WTC11 (cell line): ENCODE measurements at regions not wholly inside any gene's neighbourhood (a gene's known extent, or its start where the extent isn't known, plus 50 kb on each side); places are given as distances from the start of the nearest gene placed in this dataset.

Source experiments
- ATAC-seq: fragments of 200-7000 bp; cut with Tn5 transposase; 2 replicates; pipeline ENCODE4 v1.10.0; 2021; ENCODE audit warnings: mild to moderate bottlenecking, moderate library complexity
- CTCF ChIA-PET: fragments of 300-600 bp; sonication (Branson Sonifier 250); formaldehyde crosslinking; loops from one replicate; lab custom pipeline; 2021; ENCODE audit warnings: antibody characterized with exemption; lab: Charles Lee
- POLR2A ChIA-PET: fragments of 350-600 bp; sonication (Branson Sonifier 250); formaldehyde crosslinking; loops from one replicate; lab custom pipeline; 2021; ENCODE audit warnings: antibody characterized with exemption; lab: Charles Lee
- DNase-seq: peaks from one replicate; pipeline ENCODE4 v3.0.0; 2021; ENCODE audit warnings: low spot score
- H3K27ac Mint-ChIP-seq: 2 replicates; pipeline ENCODE4 v1.8.0; 2021; ENCODE audit warnings: mixed read lengths
- H3K27me3 Mint-ChIP-seq: 2 replicates; pipeline ENCODE4 v1.8.0; 2021; ENCODE audit warnings: low read depth, mild to moderate bottlenecking, moderate library complexity, mixed read lengths
- H3K36me3 Mint-ChIP-seq: 2 replicates; pipeline ENCODE4 v1.8.0; 2021; ENCODE audit warnings: mixed read lengths
- H3K4me1 Mint-ChIP-seq: 2 replicates; pipeline ENCODE4 v1.8.0; 2022; ENCODE audit warnings: mixed read lengths
- H3K4me3 Mint-ChIP-seq: 2 replicates; pipeline ENCODE4 v1.8.0; 2021; ENCODE audit warnings: mild to moderate bottlenecking, moderate library complexity, mixed read lengths
- H3K9me3 Mint-ChIP-seq: 2 replicates; pipeline ENCODE4 v1.8.0; 2021; ENCODE audit warnings: mixed read lengths
- CREB1 ChIP-seq: sonication (generic); formaldehyde crosslinking; IDR thresholded peaks from 2 replicates; pipeline ENCODE4 v1.8.0; 2023; ENCODE audit warnings: mild to moderate bottlenecking, missing genetic modification reagents
- GABPB1 ChIP-seq: sonication (generic); formaldehyde crosslinking; IDR thresholded peaks from 2 replicates; pipeline ENCODE4 v1.8.1; 2023; ENCODE audit warnings: mild to moderate bottlenecking, missing genetic modification reagents
- HMGA2 ChIP-seq: fragments of 250-450 bp; sonication (Bioruptor Pico); IDR thresholded peaks from 2 replicates; pipeline ENCODE4 v1.4.0; 2021; ENCODE audit warnings: mild to moderate bottlenecking, moderate library complexity
- JUN ChIP-seq: sonication (generic); formaldehyde crosslinking; IDR thresholded peaks from 2 replicates; pipeline ENCODE4 v1.8.0; 2023; ENCODE audit warnings: mild to moderate bottlenecking, missing genetic modification reagents
- MXD4 ChIP-seq: fragments of 250-450 bp; sonication (Bioruptor Pico); IDR thresholded peaks from 2 replicates; pipeline ENCODE4 v1.8.0; 2021; ENCODE audit warnings: mild to moderate bottlenecking, moderate library complexity, borderline replicate concordance
- NFE2L1 ChIP-seq: sonication (generic); formaldehyde crosslinking; IDR thresholded peaks from 2 replicates; pipeline ENCODE4 v1.8.1; 2023; ENCODE audit warnings: missing genetic modification reagents
- NR1H2 ChIP-seq: sonication (generic); formaldehyde crosslinking; IDR thresholded peaks from 2 replicates; pipeline ENCODE4 v1.9.0; 2021; ENCODE audit warnings: mild to moderate bottlenecking, moderate library complexity, missing genetic modification reagents
- RORB ChIP-seq: fragments of 250-450 bp; sonication (Bioruptor Pico); IDR thresholded peaks from 2 replicates; pipeline ENCODE4 v1.9.0; 2021; ENCODE audit warnings: mild to moderate bottlenecking
- TP53 ChIP-seq: sonication (generic); formaldehyde crosslinking; IDR thresholded peaks from 2 replicates; pipeline ENCODE4 v1.8.1; 2023; ENCODE audit warnings: mild to moderate bottlenecking, missing genetic modification reagents
- ZNF219 ChIP-seq: sonication (generic); formaldehyde crosslinking; IDR thresholded peaks from 2 replicates; pipeline ENCODE4 v1.8.0; 2023; ENCODE audit warnings: missing genetic modification reagents, mild to moderate bottlenecking, borderline replicate concordance
- ZNF263 ChIP-seq: sonication (generic); formaldehyde crosslinking; IDR thresholded peaks from 2 replicates; pipeline ENCODE4 v1.8.1; 2022; ENCODE audit warnings: low read depth, mild to moderate bottlenecking, moderate library complexity, missing genetic modification reagents
- TF ChIP-seq, protein P1 (sequence below): fragments of 200-600 bp; IDR thresholded peaks from 2 replicates; pipeline ENCODE4 v1.8.0; 2022; ENCODE audit warnings: antibody characterized with exemption
- TF ChIP-seq, protein P2 (sequence below): sonication (generic); formaldehyde crosslinking; IDR thresholded peaks from 2 replicates; pipeline ENCODE4 v1.8.1; 2022; ENCODE audit warnings: missing genetic modification reagents, borderline replicate concordance
- TF ChIP-seq, protein P3 (sequence below): fragments of 250-450 bp; sonication (Bioruptor Pico); IDR thresholded peaks from 2 replicates; pipeline ENCODE4 v1.9.0; 2021; ENCODE audit warnings: mild to moderate bottlenecking, borderline replicate concordance
- TF ChIP-seq, protein P4 (sequence below): sonication (generic); formaldehyde crosslinking; IDR thresholded peaks from 2 replicates; pipeline ENCODE4 v1.8.1; 2023; ENCODE audit warnings: mild to moderate bottlenecking, missing genetic modification reagents
- TF ChIP-seq, protein P5 (sequence below): sonication (generic); formaldehyde crosslinking; IDR thresholded peaks from 2 replicates; pipeline ENCODE4 v1.8.1; 2023; ENCODE audit warnings: mild to moderate bottlenecking, moderate library complexity, missing genetic modification reagents

DNA sequence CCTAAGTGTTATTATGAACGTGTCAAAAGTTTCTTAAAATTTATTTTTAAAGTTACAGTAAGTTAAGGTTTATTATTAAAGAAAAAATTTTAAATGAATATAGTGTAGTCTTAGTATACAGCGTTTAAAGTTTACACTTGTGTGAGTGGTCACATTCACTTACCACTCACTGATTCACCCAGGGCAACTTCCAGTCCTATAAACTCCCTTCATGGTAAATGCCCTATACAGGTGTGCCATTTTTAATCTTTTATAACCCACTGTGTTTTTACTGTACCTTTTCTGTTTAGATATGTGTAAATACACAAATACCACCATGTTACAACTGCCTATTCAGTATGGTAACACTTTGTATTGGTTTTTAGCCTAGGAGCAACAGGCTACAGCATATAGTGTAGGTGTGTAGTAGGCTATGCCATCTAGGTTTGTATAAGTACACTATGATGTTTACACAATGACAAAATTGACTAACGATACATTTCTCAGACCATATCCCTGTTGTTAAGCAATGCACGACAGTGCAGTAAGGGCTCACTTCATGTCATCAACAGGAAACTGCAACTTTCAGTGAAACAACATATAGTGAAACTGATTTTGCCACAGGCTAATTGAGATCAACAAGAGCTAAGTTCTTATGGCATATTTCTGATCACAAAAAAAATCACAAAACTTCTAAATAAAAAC is 112.0 kb upstream of the TMCC3 start:
- H3K36me3 Mint-ChIP-seq = no peaks in the 10 kb centered on the region
- no peak for DNase-seq
- H3K4me3 Mint-ChIP-seq = no peak overlapping the region
- CTCF ChIA-PET = interaction anchor here (0.5 kb wide), 1 partner anchor 163 kb away, joined by 3 read pairs; no protein-coding TSS in a partner anchor
- TF ChIP-seq, protein P1, sequence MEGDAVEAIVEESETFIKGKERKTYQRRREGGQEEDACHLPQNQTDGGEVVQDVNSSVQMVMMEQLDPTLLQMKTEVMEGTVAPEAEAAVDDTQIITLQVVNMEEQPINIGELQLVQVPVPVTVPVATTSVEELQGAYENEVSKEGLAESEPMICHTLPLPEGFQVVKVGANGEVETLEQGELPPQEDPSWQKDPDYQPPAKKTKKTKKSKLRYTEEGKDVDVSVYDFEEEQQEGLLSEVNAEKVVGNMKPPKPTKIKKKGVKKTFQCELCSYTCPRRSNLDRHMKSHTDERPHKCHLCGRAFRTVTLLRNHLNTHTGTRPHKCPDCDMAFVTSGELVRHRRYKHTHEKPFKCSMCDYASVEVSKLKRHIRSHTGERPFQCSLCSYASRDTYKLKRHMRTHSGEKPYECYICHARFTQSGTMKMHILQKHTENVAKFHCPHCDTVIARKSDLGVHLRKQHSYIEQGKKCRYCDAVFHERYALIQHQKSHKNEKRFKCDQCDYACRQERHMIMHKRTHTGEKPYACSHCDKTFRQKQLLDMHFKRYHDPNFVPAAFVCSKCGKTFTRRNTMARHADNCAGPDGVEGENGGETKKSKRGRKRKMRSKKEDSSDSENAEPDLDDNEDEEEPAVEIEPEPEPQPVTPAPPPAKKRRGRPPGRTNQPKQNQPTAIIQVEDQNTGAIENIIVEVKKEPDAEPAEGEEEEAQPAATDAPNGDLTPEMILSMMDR = no peak
- TF ChIP-seq NFE2L1 (CRISPR knock-in tag) = no peak
- TF ChIP-seq, protein P2, sequence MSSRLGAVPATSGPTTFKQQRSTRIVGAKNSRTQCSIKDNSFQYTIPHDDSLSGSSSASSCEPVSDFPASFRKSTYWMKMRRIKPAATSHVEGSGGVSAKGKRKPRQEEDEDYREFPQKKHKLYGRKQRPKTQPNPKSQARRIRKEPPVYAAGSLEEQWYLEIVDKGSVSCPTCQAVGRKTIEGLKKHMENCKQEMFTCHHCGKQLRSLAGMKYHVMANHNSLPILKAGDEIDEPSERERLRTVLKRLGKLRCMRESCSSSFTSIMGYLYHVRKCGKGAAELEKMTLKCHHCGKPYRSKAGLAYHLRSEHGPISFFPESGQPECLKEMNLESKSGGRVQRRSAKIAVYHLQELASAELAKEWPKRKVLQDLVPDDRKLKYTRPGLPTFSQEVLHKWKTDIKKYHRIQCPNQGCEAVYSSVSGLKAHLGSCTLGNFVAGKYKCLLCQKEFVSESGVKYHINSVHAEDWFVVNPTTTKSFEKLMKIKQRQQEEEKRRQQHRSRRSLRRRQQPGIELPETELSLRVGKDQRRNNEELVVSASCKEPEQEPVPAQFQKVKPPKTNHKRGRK (CRISPR knock-in tag) = no peak
- TF ChIP-seq ZNF263 (CRISPR knock-in tag) = no peak
- no peak for TF ChIP-seq ZNF219 (CRISPR knock-in tag)
- TF ChIP-seq, protein P3, sequence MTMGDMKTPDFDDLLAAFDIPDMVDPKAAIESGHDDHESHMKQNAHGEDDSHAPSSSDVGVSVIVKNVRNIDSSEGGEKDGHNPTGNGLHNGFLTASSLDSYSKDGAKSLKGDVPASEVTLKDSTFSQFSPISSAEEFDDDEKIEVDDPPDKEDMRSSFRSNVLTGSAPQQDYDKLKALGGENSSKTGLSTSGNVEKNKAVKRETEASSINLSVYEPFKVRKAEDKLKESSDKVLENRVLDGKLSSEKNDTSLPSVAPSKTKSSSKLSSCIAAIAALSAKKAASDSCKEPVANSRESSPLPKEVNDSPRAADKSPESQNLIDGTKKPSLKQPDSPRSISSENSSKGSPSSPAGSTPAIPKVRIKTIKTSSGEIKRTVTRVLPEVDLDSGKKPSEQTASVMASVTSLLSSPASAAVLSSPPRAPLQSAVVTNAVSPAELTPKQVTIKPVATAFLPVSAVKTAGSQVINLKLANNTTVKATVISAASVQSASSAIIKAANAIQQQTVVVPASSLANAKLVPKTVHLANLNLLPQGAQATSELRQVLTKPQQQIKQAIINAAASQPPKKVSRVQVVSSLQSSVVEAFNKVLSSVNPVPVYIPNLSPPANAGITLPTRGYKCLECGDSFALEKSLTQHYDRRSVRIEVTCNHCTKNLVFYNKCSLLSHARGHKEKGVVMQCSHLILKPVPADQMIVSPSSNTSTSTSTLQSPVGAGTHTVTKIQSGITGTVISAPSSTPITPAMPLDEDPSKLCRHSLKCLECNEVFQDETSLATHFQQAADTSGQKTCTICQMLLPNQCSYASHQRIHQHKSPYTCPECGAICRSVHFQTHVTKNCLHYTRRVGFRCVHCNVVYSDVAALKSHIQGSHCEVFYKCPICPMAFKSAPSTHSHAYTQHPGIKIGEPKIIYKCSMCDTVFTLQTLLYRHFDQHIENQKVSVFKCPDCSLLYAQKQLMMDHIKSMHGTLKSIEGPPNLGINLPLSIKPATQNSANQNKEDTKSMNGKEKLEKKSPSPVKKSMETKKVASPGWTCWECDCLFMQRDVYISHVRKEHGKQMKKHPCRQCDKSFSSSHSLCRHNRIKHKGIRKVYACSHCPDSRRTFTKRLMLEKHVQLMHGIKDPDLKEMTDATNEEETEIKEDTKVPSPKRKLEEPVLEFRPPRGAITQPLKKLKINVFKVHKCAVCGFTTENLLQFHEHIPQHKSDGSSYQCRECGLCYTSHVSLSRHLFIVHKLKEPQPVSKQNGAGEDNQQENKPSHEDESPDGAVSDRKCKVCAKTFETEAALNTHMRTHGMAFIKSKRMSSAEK (CRISPR knock-in tag) = no peak
- TF ChIP-seq HMGA2 (CRISPR knock-in tag) = no peak
- TF ChIP-seq NR1H2 = no peak
- TF ChIP-seq, protein P4, sequence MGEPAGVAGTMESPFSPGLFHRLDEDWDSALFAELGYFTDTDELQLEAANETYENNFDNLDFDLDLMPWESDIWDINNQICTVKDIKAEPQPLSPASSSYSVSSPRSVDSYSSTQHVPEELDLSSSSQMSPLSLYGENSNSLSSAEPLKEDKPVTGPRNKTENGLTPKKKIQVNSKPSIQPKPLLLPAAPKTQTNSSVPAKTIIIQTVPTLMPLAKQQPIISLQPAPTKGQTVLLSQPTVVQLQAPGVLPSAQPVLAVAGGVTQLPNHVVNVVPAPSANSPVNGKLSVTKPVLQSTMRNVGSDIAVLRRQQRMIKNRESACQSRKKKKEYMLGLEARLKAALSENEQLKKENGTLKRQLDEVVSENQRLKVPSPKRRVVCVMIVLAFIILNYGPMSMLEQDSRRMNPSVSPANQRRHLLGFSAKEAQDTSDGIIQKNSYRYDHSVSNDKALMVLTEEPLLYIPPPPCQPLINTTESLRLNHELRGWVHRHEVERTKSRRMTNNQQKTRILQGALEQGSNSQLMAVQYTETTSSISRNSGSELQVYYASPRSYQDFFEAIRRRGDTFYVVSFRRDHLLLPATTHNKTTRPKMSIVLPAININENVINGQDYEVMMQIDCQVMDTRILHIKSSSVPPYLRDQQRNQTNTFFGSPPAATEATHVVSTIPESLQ (CRISPR knock-in tag) = no peak
- no peak for TF ChIP-seq RORB
- no peak for TF ChIP-seq CREB1 (CRISPR knock-in tag)
- no peak for TF ChIP-seq JUN (CRISPR knock-in tag)
- TF ChIP-seq, protein P5, sequence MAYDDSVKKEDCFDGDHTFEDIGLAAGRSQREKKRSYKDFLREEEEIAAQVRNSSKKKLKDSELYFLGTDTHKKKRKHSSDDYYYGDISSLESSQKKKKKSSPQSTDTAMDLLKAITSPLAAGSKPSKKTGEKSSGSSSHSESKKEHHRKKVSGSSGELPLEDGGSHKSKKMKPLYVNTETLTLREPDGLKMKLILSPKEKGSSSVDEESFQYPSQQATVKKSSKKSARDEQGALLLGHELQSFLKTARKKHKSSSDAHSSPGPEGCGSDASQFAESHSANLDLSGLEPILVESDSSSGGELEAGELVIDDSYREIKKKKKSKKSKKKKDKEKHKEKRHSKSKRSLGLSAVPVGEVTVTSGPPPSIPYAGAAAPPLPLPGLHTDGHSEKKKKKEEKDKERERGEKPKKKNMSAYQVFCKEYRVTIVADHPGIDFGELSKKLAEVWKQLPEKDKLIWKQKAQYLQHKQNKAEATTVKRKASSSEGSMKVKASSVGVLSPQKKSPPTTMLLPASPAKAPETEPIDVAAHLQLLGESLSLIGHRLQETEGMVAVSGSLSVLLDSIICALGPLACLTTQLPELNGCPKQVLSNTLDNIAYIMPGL (CRISPR knock-in tag) = no peak
- no peak for TF ChIP-seq MXD4 (CRISPR knock-in tag)
- TF ChIP-seq GABPB1 (CRISPR knock-in tag) = no peak
- TF ChIP-seq TP53 = no peak
- H3K9me3 Mint-ChIP-seq = no peaks in the 10 kb centered on the region
- H3K27me3 Mint-ChIP-seq = peaks cover 4% of the 10 kb centered on the region
- H3K27ac Mint-ChIP-seq = no peak overlapping the region
- ATAC-seq = no peak
- H3K4me1 Mint-ChIP-seq = no peaks in the 10 kb centered on the region
- POLR2A ChIA-PET = no interaction called here
